ENCODE measurements at regions not wholly inside any gene's neighbourhood (a gene's known extent, or its start where the extent isn't known, plus 50 kb on each side); places are given as distances from the start of the nearest gene placed in this dataset.

GRCh38 chr20:24317224-24317623 is 152.2 kb upstream of the SYNDIG1 start:
- Mint-ChIP-seq H3K27ac (no peak overlapping the region), H3K4me3 (no peak overlapping the region), H3K27me3 (no peaks in the 10 kb centered on the region), H3K36me3 (ENCODE audit: low read depth) (no peaks in the 10 kb centered on the region), H3K9me3 (no peaks in the 10 kb centered on the region), H3K4me1 (peaks cover 7% of the 10 kb centered on the region)
- POLR2A ChIA-PET, result no interaction called here
- no peak for ATAC-seq (ENCODE audit: low read depth)
- no peak for TF ChIP-seq CTCF (IDR thresholded peaks at IDR 0.05)
- no peak for DNase-seq
- CTCF ChIA-PET, result no interaction called here
- intact Hi-C loops (cut with micrococcal nuclease), result no loop called here

- POLR2A ChIA-PET, result no interaction called here
- ATAC-seq (ENCODE audit: low read depth), result no peak
- no peak for DNase-seq
- intact Hi-C loops (cut with micrococcal nuclease), result no loop called here
- no peak for TF ChIP-seq CTCF (IDR thresholded peaks at IDR 0.05)
- Mint-ChIP-seq H3K9me3 (no peaks in the 10 kb centered on the region), H3K36me3 (ENCODE audit: low read depth) (no peaks in the 10 kb centered on the region), H3K4me3 (no peak overlapping the region), H3K27ac (no peak overlapping the region), H3K4me1 (peaks cover 7% of the 10 kb centered on the region), H3K27me3 (no peaks in the 10 kb centered on the region)
- CTCF ChIA-PET, result no interaction called here
Observed at GRCh38 chr20:24316731-24317130, 152.7 kb upstream of the SYNDIG1 start.

GRCh38 chr20:24314053-24314452 is 155.4 kb upstream of the SYNDIG1 start:
- H3K9me3 Mint-ChIP-seq, result no peaks in the 10 kb centered on the region
- peaks cover 7% of the 10 kb centered on the region for H3K4me1 Mint-ChIP-seq
- H3K27ac Mint-ChIP-seq, result no peak overlapping the region
- H3K27me3 Mint-ChIP-seq, result peaks cover 6% of the 10 kb centered on the region
- intact Hi-C loops (cut with micrococcal nuclease), result no loop called here
- ChIA-PET CTCF (no interaction called here), POLR2A (no interaction called here)
- no peak overlapping the region for H3K4me3 Mint-ChIP-seq
- no peaks in the 10 kb centered on the region for H3K36me3 Mint-ChIP-seq (ENCODE audit: low read depth)
- DNase-seq, result no peak
- no peak for TF ChIP-seq CTCF (IDR thresholded peaks at IDR 0.05)
- no peak for ATAC-seq (ENCODE audit: low read depth)

GRCh38 chr20:24309596-24309995 is 159.8 kb upstream of the SYNDIG1 start:
- no peak overlapping the region for H3K27ac Mint-ChIP-seq
- intact Hi-C loops (cut with micrococcal nuclease), result no loop called here
- ChIA-PET POLR2A (no interaction called here), CTCF (no interaction called here)
- DNase-seq, result no peak
- H3K4me1 Mint-ChIP-seq, result no peaks in the 10 kb centered on the region
- H3K9me3 Mint-ChIP-seq, result no peaks in the 10 kb centered on the region
- no peak overlapping the region for H3K4me3 Mint-ChIP-seq
- H3K27me3 Mint-ChIP-seq, result peaks cover 6% of the 10 kb centered on the region
- TF ChIP-seq CTCF (IDR thresholded peaks at IDR 0.05), result no peak
- no peaks in the 10 kb centered on the region for H3K36me3 Mint-ChIP-seq (ENCODE audit: low read depth)
- no peak for ATAC-seq (ENCODE audit: low read depth)

- Mint-ChIP-seq H3K9me3 (no peaks in the 10 kb centered on the region), H3K4me3 (no peak overlapping the region), H3K27ac (no peak overlapping the region), H3K27me3 (peaks cover 7% of the 10 kb centered on the region), H3K4me1 (no peaks in the 10 kb centered on the region), H3K36me3 (ENCODE audit: low read depth) (no peaks in the 10 kb centered on the region)
- TF ChIP-seq CTCF (IDR thresholded peaks at IDR 0.05), result no peak
- DNase-seq (no peak), ATAC-seq (ENCODE audit: low read depth) (no peak)
- POLR2A ChIA-PET, result no interaction called here
- CTCF ChIA-PET, result no interaction called here
- intact Hi-C loops (cut with micrococcal nuclease), result no loop called here
Observed at GRCh38 chr20:24305371-24305770, 164.1 kb upstream of the SYNDIG1 start.
